HepG2 (cell line): ENCODE measurements at regions not wholly inside any gene's neighbourhood (a gene's known extent, or its start where the extent isn't known, plus 50 kb on each side); places are given as distances from the start of the nearest gene placed in this dataset.

Experiments
- ATAC-seq: fragments of 200-7000 bp; cut with Tn5 transposase; 3 replicates; pipeline ENCODE4 v1.9.1; 2020; ENCODE audit warnings: mild to moderate bottlenecking, moderate library complexity
- BruUV-seq: library from RNA; stranded (reverse); fragments of 400-500 nt; replicated peaks from 2 replicates; lab custom pipeline; 2021; lab: Mats Ljungman, UMichigan
- CTCF ChIA-PET: fragments of 300-600 bp; formaldehyde crosslinking; extraction: SDS; loops from one replicate; lab custom pipeline; 2021; ENCODE audit warnings: low total read pairs, inconsistent platforms, low intra/inter-chr PET ratio; lab: Yijun Ruan, JAX
- POLR2A ChIA-PET: fragments of 350-600 bp; sonication (Branson Sonifier 250); formaldehyde crosslinking; loops from one replicate; lab custom pipeline; 2020; ENCODE audit warnings: antibody characterized with exemption, inconsistent platforms; lab: Yijun Ruan, JAX
- DNase-seq: peaks from one replicate; pipeline ENCODE4 v3.0.0-alpha.2; 2015; ENCODE audit warnings: low spot score
- FAIRE-seq: peaks from 3 replicates; lab custom pipeline; 2011; peaks lifted over from hg19 to GRCh38; lab: Jason Lieb, UNC
- H2AFZ ChIP-seq: one replicate; pipeline ENCODE4 v1.6.1; 2011; ENCODE audit warnings: low read length, inconsistent platforms
- H3K27ac ChIP-seq: fragments of 300-600 bp; 3 replicates; pipeline ENCODE4 v1.8.0; 2011; ENCODE audit warnings: mixed run types, mild to moderate bottlenecking, mixed read lengths, low read length, inconsistent platforms; ENCODE audit not compliant: insufficient read depth; ENCODE audit errors: extremely low read length
- H3K27me3 ChIP-seq, 2 experiments: fragments of 200-600 bp in 1 of 2; 2 replicates in 1 of 2; 3 replicates in 1 of 2; pipeline versions ENCODE4 v1.6.0 to v1.8.0; 2011; ENCODE audit warnings: low read length in 2 of 2, mild to moderate bottlenecking in 2 of 2, moderate library complexity in 2 of 2, inconsistent platforms in 1 of 2; ENCODE audit not compliant: insufficient read depth in 2 of 2, control insufficient read depth in 1 of 2
- H3K36me3 ChIP-seq, 2 experiments: fragments of 200-600 bp in 1 of 2; replicated peaks in 1 of 2; 2 replicates in 1 of 2; 3 replicates in 1 of 2; pipeline versions ENCODE4 v1.5.1 to v1.8.0; 2011; ENCODE audit warnings: low read length in 2 of 2, inconsistent platforms in 1 of 2; ENCODE audit not compliant: insufficient read depth in 2 of 2, control insufficient read depth in 1 of 2
- H3K4me1 ChIP-seq: 2 replicates; pipeline ENCODE4 v1.5.1; 2012; ENCODE audit warnings: low read length, inconsistent platforms; ENCODE audit not compliant: insufficient read depth
- H3K4me2 ChIP-seq: 2 replicates; pipeline ENCODE4 v1.6.0; 2011; ENCODE audit warnings: low read depth, low read length, inconsistent platforms
- H3K4me3 ChIP-seq, 3 experiments: fragments of 200-600 bp in 1 of 3; sonication (generic), shearing (Covaris generic) in 1 of 3; replicated peaks in 1 of 3; 2 replicates each; pipeline ENCODE4 v1.5.1; 2011 to 2016; ENCODE audit warnings: low read length in 3 of 3, inconsistent platforms in 2 of 3, low read depth in 2 of 3, mild to moderate bottlenecking in 2 of 3, control low read depth in 1 of 3, mixed read lengths in 1 of 3; ENCODE audit not compliant: insufficient read depth in 1 of 3
- H3K79me2 ChIP-seq: one replicate; pipeline ENCODE4 v1.6.1; 2011; ENCODE audit warnings: low read length, inconsistent platforms; ENCODE audit not compliant: insufficient read depth
- H3K9ac ChIP-seq: 2 replicates; pipeline ENCODE4 v1.6.0; 2011; ENCODE audit warnings: mild to moderate bottlenecking, low read depth, low read length, inconsistent platforms; ENCODE audit not compliant: insufficient read depth
- H3K9me3 ChIP-seq: 2 replicates; pipeline ENCODE4 v1.5.1; 2012; ENCODE audit warnings: mild to moderate bottlenecking, low read length
- H4K20me1 ChIP-seq: 2 replicates; pipeline ENCODE4 v1.6.0; 2011; ENCODE audit warnings: inconsistent platforms, mild to moderate bottlenecking, low read length, moderate library complexity; ENCODE audit not compliant: insufficient read depth
- BRCA1 ChIP-seq: sonication (generic); formaldehyde crosslinking; IDR thresholded peaks from 2 replicates; pipeline ENCODE4 v1.4.0; 2020; ENCODE audit warnings: missing genetic modification reagents
- FOXA1 ChIP-seq, 2 experiments: fragments of 450-650 bp in 1 of 2; sonication (generic) in 1 of 2; formaldehyde crosslinking in 1 of 2; IDR thresholded peaks; 2 replicates each; pipeline versions ENCODE4 v1.4.0 to v1.6.1; 2016 to 2020; ENCODE audit warnings: missing genetic modification reagents in 1 of 2
- MAZ ChIP-seq, 2 experiments: sonication (generic) in 1 of 2; formaldehyde crosslinking in 1 of 2; IDR thresholded peaks; 2 replicates each; pipeline versions ENCODE4 v1.5.0 to v1.6.1; 2012 to 2020; ENCODE audit warnings: low read depth in 2 of 2, mild to moderate bottlenecking in 2 of 2, borderline replicate concordance in 1 of 2, improper control_type of control experiment in 1 of 2, low read length in 1 of 2, missing genetic modification reagents in 1 of 2, moderate library complexity in 1 of 2
- ZFAT ChIP-seq: sonication (generic); formaldehyde crosslinking; conservative IDR thresholded peaks from 2 replicates; pipeline ENCODE4 v1.8.1; 2023; ENCODE audit warnings: missing genetic modification reagents, inconsistent platforms
- ZFP36L1 ChIP-seq: sonication (generic); formaldehyde crosslinking; IDR thresholded peaks from 2 replicates; pipeline ENCODE4 v1.8.0; 2022; ENCODE audit warnings: mild to moderate bottlenecking, missing genetic modification reagents, moderate library complexity
- ZNF709 ChIP-seq: sonication (generic); formaldehyde crosslinking; IDR thresholded peaks from 2 replicates; pipeline ENCODE4 v1.5.0; 2020; ENCODE audit warnings: mild to moderate bottlenecking, missing genetic modification reagents
- WGBS: methylation state at CpG from one replicate; pipeline ENCODE4 v1.1.6; 2017; ENCODE audit warnings: low lambda C conversion rate; 5-methylcytosine and 5-hydroxymethylcytosine counted together
- in situ Hi-C: cut with HindIII; loops from 2 replicates; pipeline ENCODE4 v1.10.0; 2017; ENCODE audit warnings: low pct_unique_long_range_greater_than_20kb; ENCODE audit not compliant: extremely low pct_ligation_motif_present
- intact Hi-C: fragments of 100-400 bp; cut with micrococcal nuclease; formaldehyde crosslinking; loops from one replicate; pipeline ENCODE4 v1.10.0; 2022; ENCODE audit not compliant: unreplicated experiment
- TF ChIP-seq, protein P1 (sequence below): sonication (generic); formaldehyde crosslinking; IDR thresholded peaks from 2 replicates; pipeline ENCODE4 v1.5.1; 2020; ENCODE audit warnings: mild to moderate bottlenecking, moderate library complexity, missing genetic modification reagents
- TF ChIP-seq, protein P2 (sequence below): sonication (generic); formaldehyde crosslinking; conservative IDR thresholded peaks from 2 replicates; pipeline ENCODE4 v1.4.0; 2020; ENCODE audit warnings: mild to moderate bottlenecking, missing genetic modification reagents, moderate library complexity

- H3K27me3 ChIP-seq: no peaks in the 10 kb centered on the region
- no TSS peak for BruUV-seq
These were observed 456.2 kb downstream of the KCNT2 start for GRCh38 chr1:196152086-196152485.

More at GRCh38 chr1:196152086-196152485, 456.2 kb downstream of the KCNT2 start:
- no peak for DNase-seq
- POLR2A ChIA-PET: no interaction called here
- Histone ChIP-seq H4K20me1 (no peaks in the 10 kb centered on the region), H3K4me2 (peak overlapping the region; percentile 11; the same call in 1 of the 2 replicates), H3K4me3 (no peak overlapping the region), H3K9ac (no peak overlapping the region), H3K9me3 (no peaks in the 10 kb centered on the region), H3K27ac (no peak overlapping the region), H3K79me2 (no peaks in the 10 kb centered on the region), H3K4me1 (no peaks in the 10 kb centered on the region), H2AFZ (no peak overlapping the region), H3K36me3 (no peaks in the 10 kb centered on the region)
- WGBS: 0% methylated on average over 3 of the region's 3 CpGs
- ATAC-seq: 0 out of 3 replicates have a peak, but pooled peaks have one; percentile 43
- intact Hi-C loops (no loop called here), in situ Hi-C loops (no loop called here)
- TF ChIP-seq, protein P1, sequence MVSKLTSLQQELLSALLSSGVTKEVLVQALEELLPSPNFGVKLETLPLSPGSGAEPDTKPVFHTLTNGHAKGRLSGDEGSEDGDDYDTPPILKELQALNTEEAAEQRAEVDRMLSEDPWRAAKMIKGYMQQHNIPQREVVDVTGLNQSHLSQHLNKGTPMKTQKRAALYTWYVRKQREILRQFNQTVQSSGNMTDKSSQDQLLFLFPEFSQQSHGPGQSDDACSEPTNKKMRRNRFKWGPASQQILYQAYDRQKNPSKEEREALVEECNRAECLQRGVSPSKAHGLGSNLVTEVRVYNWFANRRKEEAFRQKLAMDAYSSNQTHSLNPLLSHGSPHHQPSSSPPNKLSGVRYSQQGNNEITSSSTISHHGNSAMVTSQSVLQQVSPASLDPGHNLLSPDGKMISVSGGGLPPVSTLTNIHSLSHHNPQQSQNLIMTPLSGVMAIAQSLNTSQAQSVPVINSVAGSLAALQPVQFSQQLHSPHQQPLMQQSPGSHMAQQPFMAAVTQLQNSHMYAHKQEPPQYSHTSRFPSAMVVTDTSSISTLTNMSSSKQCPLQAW (CRISPR knock-in tag): no peak
- TF ChIP-seq ZFP36L1 (no peak), ZNF709 (no peak), BRCA1 (CRISPR knock-in tag) (no peak), MAZ (IDR thresholded peaks at IDR 0.05; ENCODE audit: borderline replicate concordance, low read depth, low read length) (no peak), MAZ (CRISPR knock-in tag; IDR thresholded peaks at IDR 0.05; ENCODE audit: low read depth) (no peak), FOXA1 (IDR thresholded peaks at IDR 0.05) (no peak), FOXA1 (CRISPR knock-in tag; IDR thresholded peaks at IDR 0.05) (0 out of 2 replicates have a peak, but pooled peaks have one; percentile 28), ZFAT (CRISPR knock-in tag) (no peak)
- TF ChIP-seq, protein P2, sequence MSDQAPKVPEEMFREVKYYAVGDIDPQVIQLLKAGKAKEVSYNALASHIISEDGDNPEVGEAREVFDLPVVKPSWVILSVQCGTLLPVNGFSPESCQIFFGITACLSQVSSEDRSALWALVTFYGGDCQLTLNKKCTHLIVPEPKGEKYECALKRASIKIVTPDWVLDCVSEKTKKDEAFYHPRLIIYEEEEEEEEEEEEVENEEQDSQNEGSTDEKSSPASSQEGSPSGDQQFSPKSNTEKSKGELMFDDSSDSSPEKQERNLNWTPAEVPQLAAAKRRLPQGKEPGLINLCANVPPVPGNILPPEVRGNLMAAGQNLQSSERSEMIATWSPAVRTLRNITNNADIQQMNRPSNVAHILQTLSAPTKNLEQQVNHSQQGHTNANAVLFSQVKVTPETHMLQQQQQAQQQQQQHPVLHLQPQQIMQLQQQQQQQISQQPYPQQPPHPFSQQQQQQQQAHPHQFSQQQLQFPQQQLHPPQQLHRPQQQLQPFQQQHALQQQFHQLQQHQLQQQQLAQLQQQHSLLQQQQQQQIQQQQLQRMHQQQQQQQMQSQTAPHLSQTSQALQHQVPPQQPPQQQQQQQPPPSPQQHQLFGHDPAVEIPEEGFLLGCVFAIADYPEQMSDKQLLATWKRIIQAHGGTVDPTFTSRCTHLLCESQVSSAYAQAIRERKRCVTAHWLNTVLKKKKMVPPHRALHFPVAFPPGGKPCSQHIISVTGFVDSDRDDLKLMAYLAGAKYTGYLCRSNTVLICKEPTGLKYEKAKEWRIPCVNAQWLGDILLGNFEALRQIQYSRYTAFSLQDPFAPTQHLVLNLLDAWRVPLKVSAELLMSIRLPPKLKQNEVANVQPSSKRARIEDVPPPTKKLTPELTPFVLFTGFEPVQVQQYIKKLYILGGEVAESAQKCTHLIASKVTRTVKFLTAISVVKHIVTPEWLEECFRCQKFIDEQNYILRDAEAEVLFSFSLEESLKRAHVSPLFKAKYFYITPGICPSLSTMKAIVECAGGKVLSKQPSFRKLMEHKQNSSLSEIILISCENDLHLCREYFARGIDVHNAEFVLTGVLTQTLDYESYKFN (CRISPR knock-in tag): no peak
- CTCF ChIA-PET: no interaction called here
- FAIRE-seq: no peak
